NB4 (cell line): ENCODE measurements at regions not wholly inside any gene's neighbourhood (a gene's known extent, or its start where the extent isn't known, plus 50 kb on each side); places are given as distances from the start of the nearest gene placed in this dataset.

Source experiments
- CTCF ChIP-seq: IDR thresholded peaks from one replicate; pipeline ENCODE4 v1.5.1; 2012; ENCODE audit warnings: low read depth, low read length
- POLR2A ChIP-seq: IDR thresholded peaks from 2 replicates; pipeline ENCODE4 v1.6.1; 2011; ENCODE audit warnings: mild to moderate bottlenecking; ENCODE audit not compliant: insufficient read length; ENCODE audit errors: extremely low read depth

DNA sequence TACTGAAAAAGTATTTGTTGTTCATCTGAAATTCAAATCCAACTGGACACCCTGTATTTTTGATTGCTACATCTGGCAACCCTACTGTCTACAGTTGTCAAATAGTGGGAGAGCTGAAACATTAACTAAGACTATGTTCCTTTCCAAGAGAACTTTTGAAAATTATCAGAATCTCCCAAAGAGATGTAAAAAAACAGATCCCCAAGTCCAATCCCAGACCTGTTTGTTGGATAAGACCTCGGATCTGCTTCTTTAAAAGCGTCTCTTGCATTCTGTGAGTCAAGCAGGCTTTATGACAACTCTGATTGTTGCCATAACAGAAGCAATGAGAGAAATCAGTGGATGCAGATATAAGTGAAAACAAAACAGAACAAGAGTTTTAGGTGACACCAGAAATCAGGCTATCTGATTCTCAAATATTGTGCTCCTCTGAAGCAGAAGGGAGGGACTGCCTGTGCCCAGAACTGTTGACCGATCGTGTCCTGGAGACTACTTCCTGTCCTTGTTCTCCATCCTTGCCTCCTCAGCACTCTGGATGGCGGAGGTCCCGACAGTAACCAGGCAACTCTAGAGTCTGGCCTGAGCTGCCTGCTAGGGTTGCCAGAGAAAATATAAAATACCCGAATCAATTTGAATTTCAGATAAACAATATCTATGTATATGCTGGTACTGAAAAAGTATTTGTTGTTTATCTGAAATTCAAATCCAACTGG lies 853.8 kb downstream of the MAFB start:
- TF ChIP-seq POLR2A, result no peak
- no peak for TF ChIP-seq CTCF
